ENCODE measurements at regions not wholly inside any gene's neighbourhood (a gene's known extent, or its start where the extent isn't known, plus 50 kb on each side); places are given as distances from the start of the nearest gene placed in this dataset.

DNA sequence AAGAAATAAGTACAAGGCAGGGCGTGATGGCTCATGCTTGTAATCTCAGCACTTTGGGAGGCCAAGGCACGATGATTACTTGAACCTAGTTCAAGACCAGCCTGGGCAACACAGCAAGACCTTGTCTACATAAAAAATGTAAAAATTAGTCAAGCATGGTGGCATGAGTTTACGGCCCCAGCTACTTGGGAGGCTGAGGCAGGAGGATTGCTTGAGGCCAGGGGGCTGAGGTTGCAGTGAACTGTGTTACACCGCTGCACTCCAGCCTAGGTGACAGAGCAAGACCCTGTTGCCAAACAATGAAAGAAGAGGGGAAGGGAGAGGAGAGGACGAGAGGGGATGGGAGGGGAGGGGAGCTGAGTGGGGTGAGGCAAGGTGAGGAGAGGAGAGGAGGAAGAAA, 152.7 kb upstream of the PRICKLE2 start:
- DNase-seq: no peak
- no peak for TF ChIP-seq CTCF (IDR thresholded peaks at IDR 0.05)
- TF ChIP-seq POLR2A (IDR thresholded peaks at IDR 0.05): no peak
- no peak for TF ChIP-seq EP300 (IDR thresholded peaks at IDR 0.05)
- no peak for TF ChIP-seq POLR2AphosphoS5 (IDR thresholded peaks at IDR 0.05)
- H3K27ac ChIP-seq: peak overlapping the region in 2 of 4 donors; percentile 11 to 32
- H3K4me1 ChIP-seq: peaks cover 0 to 8% (median 2%) of the 10 kb centered on the region in 4 donors
- ATAC-seq (ENCODE audit: low FRiP score in 2 of 2): no peak
- peaks cover 0 to 5% (median 0%) of the 10 kb centered on the region in 4 donors for H3K9me3 ChIP-seq
- H3K27me3 ChIP-seq: no peaks in the 10 kb centered on the region
- no peaks in the 10 kb centered on the region for H3K36me3 ChIP-seq
- 90 to 94% methylated on average over 5 of the region's 5 CpGs for WGBS, 2 donors
- H3K4me3 ChIP-seq: no peak overlapping the region

GRCh38 chr3:64375737-64376136, 150.5 kb upstream of the PRICKLE2 start:
- Histone ChIP-seq H3K27ac (no peak overlapping the region), H3K4me1 (peaks cover 0 to 4% (median 0%) of the 10 kb centered on the region in 4 donors), H3K9me3 (peaks cover 0 to 5% (median 0%) of the 10 kb centered on the region in 4 donors), H3K36me3 (no peaks in the 10 kb centered on the region), H3K27me3 (no peaks in the 10 kb centered on the region), H3K4me3 (no peak overlapping the region)
- DNase-seq (no peak), ATAC-seq (ENCODE audit: low FRiP score in 2 of 2) (no peak)
- TF ChIP-seq CTCF (IDR thresholded peaks at IDR 0.05) (no peak), EP300 (IDR thresholded peaks at IDR 0.05) (no peak), POLR2A (IDR thresholded peaks at IDR 0.05) (no peak), POLR2AphosphoS5 (IDR thresholded peaks at IDR 0.05) (no peak)
- 100% methylated on average over 1 of the region's 1 CpG for WGBS, 2 donors

DNA sequence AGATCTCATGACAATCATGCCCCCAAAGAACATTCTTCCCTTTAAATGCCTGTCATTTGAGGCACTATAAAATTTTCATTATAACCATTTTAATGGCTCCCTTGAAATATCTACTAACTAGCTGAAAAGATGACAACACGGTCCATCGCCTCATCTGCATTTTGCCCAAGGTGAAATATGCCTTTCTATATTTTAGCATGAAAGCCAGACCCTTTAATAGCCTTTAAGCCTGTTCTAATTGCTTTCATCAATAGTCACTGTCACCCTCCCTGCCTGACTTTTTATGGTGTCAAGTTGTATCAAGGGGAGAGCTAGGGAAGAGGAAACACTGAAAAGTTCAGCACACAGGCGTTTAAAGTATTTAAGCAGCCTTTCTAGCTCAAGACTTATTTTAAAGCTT, 144.1 kb upstream of the PRICKLE2 start:
- H3K27me3 ChIP-seq: no peaks in the 10 kb centered on the region
- H3K9me3 ChIP-seq: no peaks in the 10 kb centered on the region
- DNase-seq (no peak), ATAC-seq (ENCODE audit: low FRiP score in 2 of 2) (no peak)
- 93 to 95% methylated on average over 3 of the region's 3 CpGs for WGBS, 2 donors
- no peak overlapping the region for H3K4me3 ChIP-seq
- H3K36me3 ChIP-seq: no peaks in the 10 kb centered on the region
- TF ChIP-seq EP300 (IDR thresholded peaks at IDR 0.05): no peak
- TF ChIP-seq CTCF (IDR thresholded peaks at IDR 0.05): no peak
- no peak for TF ChIP-seq POLR2AphosphoS5 (IDR thresholded peaks at IDR 0.05)
- TF ChIP-seq POLR2A (IDR thresholded peaks at IDR 0.05): no peak
- no peak overlapping the region for H3K27ac ChIP-seq
- H3K4me1 ChIP-seq: peaks cover 0 to 15% (median 3%) of the 10 kb centered on the region in 4 donors

GRCh38 chr3:64368257-64369020, 143.2 kb upstream of the PRICKLE2 start:
- peak overlapping the region in 2 of 4 donors; percentile 20 to 43 for H3K27ac ChIP-seq
- peak; percentile 43 to 56 for ATAC-seq (ENCODE audit: low FRiP score in 2 of 2)
- WGBS, 2 donors: 46 to 55% methylated on average over 9 to 10 of the region's 10 CpGs

DNA sequence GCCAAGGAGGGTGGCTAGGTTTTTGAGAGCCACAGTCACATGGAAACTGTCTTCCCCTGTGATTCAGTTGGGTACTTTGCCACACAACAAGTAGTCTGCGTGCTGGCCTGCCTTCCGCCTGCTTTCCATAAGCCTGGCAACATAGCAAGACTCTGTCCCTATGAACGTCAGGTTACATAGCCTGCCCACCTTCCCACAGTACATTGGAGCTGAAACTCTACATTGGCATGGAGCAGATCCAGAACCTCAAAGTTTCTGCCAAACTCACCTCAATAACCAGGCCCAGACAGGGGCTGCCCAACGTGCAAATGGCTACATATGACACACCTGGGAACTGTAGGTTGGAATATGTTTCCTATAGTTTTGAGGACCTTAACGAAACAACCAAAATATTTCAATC, 140.6 kb upstream of the PRICKLE2 start:
- Histone ChIP-seq H3K36me3 (no peaks in the 10 kb centered on the region), H3K4me1 (peaks cover 0 to 22% (median 5%) of the 10 kb centered on the region in 4 donors), H3K27me3 (no peaks in the 10 kb centered on the region), H3K27ac (no peak overlapping the region), H3K9me3 (no peaks in the 10 kb centered on the region), H3K4me3 (no peak overlapping the region)
- TF ChIP-seq POLR2AphosphoS5 (IDR thresholded peaks at IDR 0.05): no peak
- no peak for TF ChIP-seq POLR2A (IDR thresholded peaks at IDR 0.05)
- no peak for TF ChIP-seq EP300 (IDR thresholded peaks at IDR 0.05)
- no peak for TF ChIP-seq CTCF (IDR thresholded peaks at IDR 0.05)
- ATAC-seq (ENCODE audit: low FRiP score in 2 of 2): no peak
- DNase-seq: no peak
- WGBS, 2 donors: 88 to 96% methylated on average over 5 of the region's 5 CpGs

More at GRCh38 chr3:64368257-64369020, 143.2 kb upstream of the PRICKLE2 start:
- Histone ChIP-seq H3K9me3 (no peaks in the 10 kb centered on the region), H3K4me3 (no peak overlapping the region), H3K36me3 (no peaks in the 10 kb centered on the region), H3K27me3 (no peaks in the 10 kb centered on the region), H3K4me1 (peaks cover 0 to 15% (median 3%) of the 10 kb centered on the region in 4 donors)
- no peak for DNase-seq
- no peak for TF ChIP-seq POLR2A (IDR thresholded peaks at IDR 0.05)

Data from upper lobe of left lung (tissue), 6 donors.